ENCODE measurements at regions not wholly inside any gene's neighbourhood (a gene's known extent, or its start where the extent isn't known, plus 50 kb on each side); places are given as distances from the start of the nearest gene placed in this dataset.

GRCh38 chr7:35747611-35748010 is 52.7 kb upstream of the HERPUD2 start:
- Mint-ChIP-seq H3K9me3 (peaks cover 0 to 5% (median under 1%) of the 10 kb centered on the region in 8 donors), H3K36me3 (peaks cover 0 to 10% of the 10 kb centered on the region in 2 donors)
- DNase-seq: no peak

GRCh38 chr7:35748371-35748770 is 52.5 kb upstream of the SEPTIN7 start:
- H3K4me3 Mint-ChIP-seq: no peak overlapping the region
- H3K27ac Mint-ChIP-seq: no peak overlapping the region
- no peak overlapping the region for H3K27ac ChIP-seq (ENCODE audit: low read depth, low read length)
- no peak overlapping the region for H3K4me3 ChIP-seq (ENCODE audit: low read length in 2 of 2)
- H3K36me3 ChIP-seq (ENCODE audit: insufficient read depth, low read length): no peaks in the 10 kb centered on the region
- DNase-seq: no peak
- H3K27me3 Mint-ChIP-seq: peaks cover 0 to 3% of the 10 kb centered on the region in 2 donors
- intact Hi-C loops (cut with micrococcal nuclease): no loop called here
- no peaks in the 10 kb centered on the region for H3K9me3 ChIP-seq (ENCODE audit: control insufficient read depth in 1 of 2, low read length in 2 of 2)
- no peaks in the 10 kb centered on the region for H3K4me1 Mint-ChIP-seq
- no peaks in the 10 kb centered on the region for H3K27me3 ChIP-seq (ENCODE audit: insufficient read depth, low read length)
- POLR2A ChIA-PET (ENCODE audit: partially characterized antibody): no interaction called here
- peaks cover 0 to 10% of the 10 kb centered on the region in 2 donors for H3K36me3 Mint-ChIP-seq
- CTCF ChIA-PET (ENCODE audit: partially characterized antibody): no interaction called here
- H3K9me3 Mint-ChIP-seq: peaks cover 0 to 5% (median under 1%) of the 10 kb centered on the region in 8 donors
- H3K4me1 ChIP-seq (ENCODE audit: insufficient read depth, low read length): no peaks in the 10 kb centered on the region

More at GRCh38 chr7:35747611-35748010, 52.7 kb upstream of the HERPUD2 start:
- intact Hi-C loops (cut with micrococcal nuclease): no loop called here
- no peaks in the 10 kb centered on the region for H3K4me1 ChIP-seq (ENCODE audit: insufficient read depth, low read length)
- no peaks in the 10 kb centered on the region for H3K27me3 ChIP-seq (ENCODE audit: insufficient read depth, low read length)
- Mint-ChIP-seq H3K27ac (no peak overlapping the region), H3K4me1 (no peaks in the 10 kb centered on the region), H3K4me3 (no peak overlapping the region), H3K27me3 (peaks cover 0 to 3% of the 10 kb centered on the region in 2 donors)
- CTCF ChIA-PET (ENCODE audit: partially characterized antibody): interaction anchor here (0.6 kb wide), 1 partner anchor 73 kb away, joined by 3 read pairs; no protein-coding TSS in a partner anchor
- POLR2A ChIA-PET (ENCODE audit: partially characterized antibody): no interaction called here
- no peak overlapping the region for H3K27ac ChIP-seq (ENCODE audit: low read depth, low read length)
- no peak overlapping the region for H3K4me3 ChIP-seq (ENCODE audit: low read length in 2 of 2)
- no peaks in the 10 kb centered on the region for H3K36me3 ChIP-seq (ENCODE audit: insufficient read depth, low read length)
- no peaks in the 10 kb centered on the region for H3K9me3 ChIP-seq (ENCODE audit: control insufficient read depth in 1 of 2, low read length in 2 of 2)

GRCh38 chr7:35749556-35749955 is 51.3 kb upstream of the SEPTIN7 start:
- intact Hi-C loops (cut with micrococcal nuclease): no loop called here
- H3K27me3 Mint-ChIP-seq: peaks cover 0 to 3% of the 10 kb centered on the region in 2 donors
- H3K9me3 Mint-ChIP-seq: no peaks in the 10 kb centered on the region
- Histone ChIP-seq H3K27me3 (ENCODE audit: insufficient read depth, low read length) (no peaks in the 10 kb centered on the region), H3K27ac (ENCODE audit: low read depth, low read length) (no peak overlapping the region), H3K9me3 (ENCODE audit: control insufficient read depth in 1 of 2, low read length in 2 of 2) (no peaks in the 10 kb centered on the region), H3K4me1 (ENCODE audit: insufficient read depth, low read length) (no peaks in the 10 kb centered on the region), H3K36me3 (ENCODE audit: insufficient read depth, low read length) (no peaks in the 10 kb centered on the region), H3K4me3 (ENCODE audit: low read length in 2 of 2) (no peak overlapping the region)
- POLR2A ChIA-PET (ENCODE audit: partially characterized antibody): no interaction called here
- H3K36me3 Mint-ChIP-seq: peaks cover 0 to 6% of the 10 kb centered on the region in 2 donors
- DNase-seq: no peak
- CTCF ChIA-PET (ENCODE audit: partially characterized antibody): interaction anchor here (0.7 kb wide), 1 partner anchor 15 kb away, joined by 3 read pairs; no protein-coding TSS in a partner anchor
- no peak overlapping the region for H3K27ac Mint-ChIP-seq
- no peaks in the 10 kb centered on the region for H3K4me1 Mint-ChIP-seq
- no peak overlapping the region for H3K4me3 Mint-ChIP-seq

Data from CD4-positive, alpha-beta memory T cell (primary cell).